HG03175 (cell line): ENCODE measurements at regions not wholly inside any gene's neighbourhood (a gene's known extent, or its start where the extent isn't known, plus 50 kb on each side); places are given as distances from the start of the nearest gene placed in this dataset.
"Not testable (repeated sequence)": the region's sequence is repeated elsewhere in the genome, so short reads cannot be mapped to it uniquely, and the experiment has no call there.

Experiments used
- ATAC-seq: cut with Tn5 transposase; IDR thresholded peaks from one replicate; pipeline ENCODE4 v1.9.1; 2021; ENCODE audit warnings: mild to moderate bottlenecking, moderate library complexity; ENCODE audit not compliant: unreplicated experiment

DNA sequence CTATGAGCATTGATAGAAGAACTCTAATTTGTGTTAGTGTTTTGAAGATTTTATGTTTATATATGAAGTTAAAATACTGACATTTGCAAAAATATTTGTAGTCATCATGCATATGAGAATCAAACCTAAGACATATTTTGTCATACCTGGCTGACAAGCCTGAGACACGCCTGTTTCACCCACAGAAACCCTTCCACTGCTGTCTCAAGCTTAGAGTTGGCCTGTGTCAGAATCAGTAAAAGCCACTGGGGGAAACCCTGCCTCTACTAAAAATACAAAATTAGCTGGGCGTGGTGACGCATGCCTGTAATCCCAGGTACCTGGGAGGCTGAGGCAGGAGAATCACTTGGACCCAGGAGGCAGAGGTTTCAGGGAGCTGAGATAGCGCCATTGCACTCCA, 218.0 kb upstream of the C1QTNF3 start:
- ATAC-seq = not testable (repeated sequence)

DNA sequence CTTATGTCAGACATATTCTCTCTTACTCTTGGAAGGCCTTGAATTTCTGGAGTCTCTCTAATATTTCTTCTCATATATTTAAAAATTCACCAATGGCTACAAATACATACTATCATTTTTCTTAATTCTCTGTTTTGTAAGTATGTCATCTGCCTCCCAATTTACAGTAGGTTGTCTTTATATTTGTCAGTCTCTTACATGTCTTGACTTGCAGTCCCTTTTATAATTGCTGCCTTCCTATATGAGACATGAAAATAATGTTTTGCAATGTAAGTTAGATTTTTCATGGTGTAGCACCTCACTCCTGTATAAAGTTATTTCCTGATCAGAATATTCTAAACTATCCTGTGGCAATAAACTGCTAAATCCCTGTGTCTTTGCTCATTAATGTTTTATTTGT, 223.1 kb upstream of the C1QTNF3 start:
- ATAC-seq = not testable (repeated sequence)

DNA sequence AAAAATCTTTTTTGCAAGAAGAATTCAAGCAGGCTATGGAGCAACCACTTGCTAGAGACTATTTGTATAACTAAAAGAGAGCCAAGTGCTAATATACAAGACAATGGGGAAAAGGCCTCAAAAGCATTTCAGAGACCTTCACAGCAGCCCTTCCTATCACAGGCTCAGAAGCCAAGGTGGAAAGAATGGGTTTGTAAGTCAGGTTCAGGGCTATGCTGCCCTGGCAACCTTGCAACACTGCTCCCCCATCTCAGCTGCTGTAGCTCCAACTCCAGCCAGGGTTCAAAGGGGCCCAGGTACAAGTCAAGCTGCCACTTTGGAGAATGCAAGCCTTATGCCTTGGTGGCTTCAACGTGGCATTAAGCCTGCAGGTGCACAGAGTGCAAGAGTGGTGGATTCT, 253.7 kb upstream of the C1QTNF3 start:
- not testable (repeated sequence) for ATAC-seq

GRCh38 chr5:34329201-34329600, 286.2 kb upstream of the C1QTNF3 start:
- not testable (repeated sequence) for ATAC-seq

GRCh38 chr5:34329611-34330108, 286.6 kb upstream of the C1QTNF3 start:
- ATAC-seq = not testable (repeated sequence)

- not testable (repeated sequence) for ATAC-seq
Measured at GRCh38 chr5:34331928-34332454, 289.0 kb upstream of the C1QTNF3 start.

- ATAC-seq = not testable (repeated sequence)
Measured at GRCh38 chr5:34339408-34340001, 296.5 kb upstream of the C1QTNF3 start.

DNA sequence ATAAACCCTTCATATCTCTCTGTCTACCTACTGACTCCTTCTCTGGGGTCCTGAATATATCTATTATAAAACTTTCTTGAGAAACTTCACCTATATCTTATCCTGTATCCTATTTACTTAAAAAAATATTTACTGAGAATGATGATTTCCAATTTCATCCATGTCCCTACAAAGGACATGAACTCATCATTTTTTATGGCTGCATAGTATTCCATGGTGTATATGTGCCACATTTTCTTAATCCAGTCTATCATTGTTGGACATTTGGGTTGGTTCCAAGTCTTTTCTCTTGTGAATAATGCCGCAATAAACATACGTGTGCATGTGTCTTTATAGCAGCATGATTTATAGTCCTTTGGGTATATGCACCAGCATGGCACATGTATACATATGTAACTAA, 301.7 kb upstream of the RAI14 start:
- ATAC-seq = not testable (repeated sequence)

DNA sequence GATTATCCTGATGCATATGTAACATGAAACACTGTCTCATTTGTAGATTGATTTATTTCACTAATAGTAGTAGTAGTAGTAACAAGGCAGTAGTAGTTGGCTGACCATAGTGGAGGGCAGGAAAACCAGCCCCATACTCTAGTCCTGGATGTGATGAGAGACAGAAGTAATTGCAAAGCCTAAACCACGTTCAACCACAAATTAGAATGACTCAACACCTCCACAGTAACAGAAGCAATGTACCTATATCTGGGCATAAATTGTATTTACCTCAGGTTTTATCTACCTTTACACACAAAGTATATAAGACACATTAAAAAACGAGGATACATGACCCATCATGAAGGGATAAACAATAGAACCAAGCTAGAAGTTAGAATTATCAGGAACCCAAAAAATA, 284.7 kb upstream of the RAI14 start:
- not testable (repeated sequence) for ATAC-seq

GRCh38 chr5:34371817-34372216, 284.3 kb upstream of the RAI14 start:
- ATAC-seq = not testable (repeated sequence)

DNA sequence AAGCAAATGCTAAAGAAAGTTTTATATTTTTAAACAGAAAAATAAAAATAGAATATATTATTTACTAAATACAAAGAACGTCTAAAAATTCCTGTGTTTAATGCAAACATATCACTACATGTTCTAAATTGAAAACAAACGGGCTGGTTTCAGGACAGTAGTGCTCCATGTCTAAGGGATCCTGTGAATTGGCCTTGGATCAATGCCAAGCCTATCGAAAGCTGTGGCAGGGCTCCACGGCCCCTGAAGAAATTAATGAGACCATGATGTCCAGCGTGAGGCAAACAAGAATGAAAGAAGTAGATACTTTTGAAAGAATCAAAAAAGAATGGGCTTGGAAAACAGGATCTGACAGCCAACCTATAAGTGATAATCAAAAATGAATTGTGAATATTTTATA, 283.4 kb upstream of the RAI14 start:
- not testable (repeated sequence) for ATAC-seq

GRCh38 chr5:34377651-34378050, 278.5 kb upstream of the RAI14 start:
- not testable (repeated sequence) for ATAC-seq

DNA sequence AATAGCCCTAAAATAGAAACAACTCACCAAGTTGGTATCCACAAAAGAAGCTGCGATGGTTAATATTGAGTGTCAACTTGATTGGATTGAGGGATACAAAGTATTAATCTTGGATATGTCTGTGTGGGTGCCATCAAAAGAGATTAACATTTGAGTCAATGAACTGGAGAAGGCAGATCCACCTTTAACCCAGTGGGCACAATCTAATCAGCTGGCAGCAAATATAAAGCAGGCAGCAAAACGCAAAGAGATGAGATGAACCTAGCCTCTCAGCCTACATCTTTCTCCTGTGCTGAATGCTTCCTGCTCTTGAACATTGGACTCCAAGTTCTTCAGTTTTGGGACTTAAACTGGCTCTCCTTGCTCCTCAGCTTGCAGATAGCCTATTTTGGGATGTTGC, 277.6 kb upstream of the RAI14 start:
- not testable (repeated sequence) for ATAC-seq

GRCh38 chr5:34388754-34389153, 267.4 kb upstream of the RAI14 start:
- ATAC-seq = not testable (repeated sequence)

DNA sequence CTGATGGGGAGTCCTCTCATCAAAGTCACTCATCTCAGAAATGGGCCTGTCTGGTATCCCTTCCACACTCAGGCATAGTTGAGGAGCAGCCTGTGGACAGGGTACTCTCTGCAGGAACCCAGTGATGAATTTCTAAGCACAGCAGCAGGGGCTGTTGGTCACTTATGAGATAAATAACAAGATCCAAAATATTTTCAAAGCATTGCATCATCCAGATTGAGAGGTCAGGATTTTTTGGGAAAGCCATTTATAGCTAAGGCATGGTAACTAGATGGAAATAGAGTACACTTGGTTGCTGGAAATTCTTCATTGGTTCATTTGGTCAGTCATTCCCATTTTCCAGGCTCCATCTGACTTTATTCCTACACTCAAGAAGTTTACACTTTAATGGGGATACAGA, 246.8 kb upstream of the RAI14 start:
- ATAC-seq = no peak

- no peak for ATAC-seq
Measured at GRCh38 chr5:34410411-34411139, 245.6 kb upstream of the RAI14 start.

DNA sequence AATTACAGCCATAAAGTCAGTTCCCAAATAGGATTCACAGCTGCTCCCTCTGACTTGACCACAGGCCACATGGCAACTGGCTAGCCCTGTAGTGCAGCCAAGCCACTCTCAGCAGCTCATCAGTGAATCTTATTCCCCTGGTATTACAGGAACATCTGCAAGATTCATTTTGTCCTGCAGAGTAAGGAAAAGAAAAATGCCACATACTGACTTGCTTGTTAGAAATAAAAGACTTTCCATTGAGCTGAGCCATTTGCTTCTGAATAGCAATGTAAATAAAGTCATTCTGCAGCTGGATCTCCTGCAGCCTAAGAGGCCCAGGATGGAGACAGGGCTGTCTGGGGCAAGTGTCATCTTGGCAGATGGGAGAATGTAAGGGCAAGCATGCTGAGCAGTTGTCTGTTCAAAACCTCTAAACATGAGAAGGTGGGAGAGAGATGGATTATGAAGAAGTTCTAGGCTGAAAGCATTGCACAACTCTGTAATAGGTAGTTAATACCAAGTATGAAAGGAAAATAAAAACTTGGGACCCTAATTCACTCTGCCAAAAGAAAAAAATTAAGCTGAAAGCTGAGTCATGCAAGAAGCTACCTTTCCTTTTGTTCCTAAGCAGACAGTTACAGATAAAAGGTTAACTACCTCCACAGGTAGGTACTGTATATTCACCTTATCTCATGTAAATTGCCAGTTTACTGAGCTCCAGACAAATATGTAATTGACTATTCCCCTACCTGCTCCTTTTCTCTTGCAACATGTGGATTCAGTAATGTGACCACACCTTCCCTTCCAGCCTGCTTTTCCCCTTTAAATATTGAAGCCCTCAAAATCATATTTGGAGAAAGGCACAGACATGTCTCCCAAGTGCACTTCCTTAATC, 244.4 kb upstream of the RAI14 start:
- no peak for ATAC-seq

DNA sequence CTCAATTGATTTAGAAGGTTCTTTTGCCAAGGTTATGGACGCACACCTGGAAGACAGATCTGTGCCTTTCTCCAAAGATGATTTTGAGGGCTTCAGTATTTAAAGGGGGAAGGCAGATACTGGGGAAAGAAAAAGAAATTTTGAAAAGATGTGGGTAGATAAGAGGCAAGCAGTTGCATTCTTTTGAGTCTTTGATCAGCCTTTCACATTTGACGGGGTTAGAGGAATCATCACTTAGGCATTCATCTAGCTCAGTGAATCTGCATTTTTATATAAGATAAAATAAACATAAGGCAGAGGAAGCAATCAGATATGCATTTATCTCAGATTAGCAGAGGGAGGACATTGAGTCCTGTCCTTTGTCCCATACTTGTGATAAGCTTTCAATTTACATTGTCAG, 243.4 kb upstream of the RAI14 start:
- ATAC-seq = no peak

DNA sequence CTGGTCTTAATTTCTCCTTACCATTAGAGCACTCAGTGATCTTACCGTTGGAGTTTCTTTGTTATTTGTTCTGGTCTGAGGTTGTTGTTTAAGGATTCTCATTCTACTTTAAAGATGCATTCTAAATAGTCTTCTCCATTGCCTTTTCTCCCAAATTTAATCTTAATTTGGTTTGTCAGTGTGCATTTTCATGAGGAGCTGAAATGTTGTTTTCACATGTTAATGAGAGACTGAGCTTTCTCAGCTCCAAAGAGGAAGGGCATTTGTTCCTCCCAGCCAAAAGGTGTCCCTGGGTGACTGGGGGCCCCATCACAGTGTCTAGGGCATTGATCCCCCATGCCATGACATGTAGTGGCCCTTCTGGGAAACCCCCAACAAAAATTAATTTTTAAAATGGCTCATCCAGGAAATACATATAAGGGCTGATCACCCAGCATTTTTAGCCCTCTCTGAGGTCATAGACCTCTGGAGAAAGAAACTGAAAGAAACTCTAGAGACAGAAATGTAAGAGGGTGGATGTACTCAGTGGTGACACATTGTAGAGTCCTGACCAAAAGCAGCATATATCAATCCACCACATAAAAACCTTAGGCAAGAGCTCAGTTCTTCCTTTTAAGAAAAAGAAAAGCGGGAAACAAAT, 240.4 kb upstream of the RAI14 start:
- ATAC-seq = peak; percentile 100

GRCh38 chr5:34416501-34417008, 239.6 kb upstream of the RAI14 start:
- no peak for ATAC-seq
